GM21786 (cell line): ENCODE measurements at regions not wholly inside any gene's neighbourhood (a gene's known extent, or its start where the extent isn't known, plus 50 kb on each side); places are given as distances from the start of the nearest gene placed in this dataset.
A peak's percentile ranks its signal among the peaks of the same experiment; 100 is the strongest.

ENCODE experiments used
- ATAC-seq: cut with Tn5 transposase; IDR thresholded peaks from one replicate; pipeline ENCODE4 v1.9.1; 2021; ENCODE audit not compliant: unreplicated experiment

DNA sequence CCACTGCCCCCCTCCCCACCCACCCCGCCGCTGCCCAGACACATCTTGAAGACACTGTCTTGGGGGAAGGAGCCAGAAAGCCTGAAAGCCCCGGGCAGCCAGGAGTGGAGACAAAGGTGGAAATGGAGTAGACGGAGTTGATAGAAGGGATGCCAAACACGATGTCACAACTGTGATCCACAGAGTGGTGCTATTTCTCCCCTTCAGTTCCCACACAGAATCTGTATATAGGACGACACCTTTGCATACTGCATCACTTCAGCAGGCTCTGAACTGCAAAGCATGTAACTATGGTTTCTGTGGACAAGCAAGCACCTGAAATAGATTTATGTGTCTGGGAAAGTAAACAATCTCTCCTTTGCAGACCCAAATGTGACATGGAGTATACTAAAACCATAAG lies 56.4 kb upstream of the F13A1 start:
- ATAC-seq: no peak

DNA sequence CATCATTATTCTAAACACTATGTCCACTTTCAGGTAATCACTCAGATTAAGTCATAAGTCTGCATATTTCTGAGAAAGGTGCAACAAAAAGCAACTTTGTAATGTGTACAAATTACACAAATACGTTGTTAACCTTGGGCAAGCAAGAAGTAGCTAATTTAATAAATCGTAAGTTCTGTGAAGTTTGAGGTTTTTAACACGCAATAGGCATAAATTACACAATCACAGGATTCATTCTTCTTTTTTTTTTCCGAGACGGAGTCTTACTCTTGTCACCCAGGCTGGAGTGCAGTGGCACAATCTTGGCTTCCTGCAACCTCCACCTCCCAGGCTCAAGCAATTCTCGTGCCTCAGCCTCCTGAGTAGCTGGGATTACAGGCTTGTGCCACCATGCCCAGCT lies 57.2 kb upstream of the F13A1 start:
- no peak for ATAC-seq

- ATAC-seq: no peak
Observed at GRCh38 chr6:6379573-6379972, 59.1 kb upstream of the F13A1 start.

GRCh38 chr6:6384520-6384919 lies 64.1 kb upstream of the F13A1 start:
- no peak for ATAC-seq

DNA sequence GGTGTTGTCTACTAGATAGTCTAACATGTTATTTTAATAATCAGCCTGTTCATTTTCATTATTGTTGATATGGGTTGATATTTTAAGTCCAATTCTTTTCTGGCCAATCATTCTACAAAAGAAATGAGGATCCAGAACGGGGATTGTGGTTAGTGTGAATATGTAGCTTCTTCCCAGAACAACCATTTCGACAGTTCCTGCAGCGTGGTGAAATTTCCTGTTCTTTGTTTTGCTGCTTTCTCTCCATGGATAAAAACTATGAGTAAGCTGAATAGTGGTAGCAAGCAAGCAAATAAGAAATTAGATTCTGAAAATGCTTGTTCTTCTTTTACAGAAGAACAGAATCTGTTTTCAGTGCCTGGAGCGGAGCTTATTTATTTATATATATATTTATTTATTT lies 65.5 kb upstream of the F13A1 start:
- ATAC-seq: no peak

- ATAC-seq: peak; percentile 56
Observed at GRCh38 chr6:6390849-6391602, 70.6 kb upstream of the F13A1 start.

- ATAC-seq: peak; percentile 73
Observed at GRCh38 chr6:6392214-6393068, 72.0 kb upstream of the F13A1 start.

- ATAC-seq: peak; percentile 10
Observed at GRCh38 chr6:6393069-6393529, 72.6 kb upstream of the F13A1 start.

DNA sequence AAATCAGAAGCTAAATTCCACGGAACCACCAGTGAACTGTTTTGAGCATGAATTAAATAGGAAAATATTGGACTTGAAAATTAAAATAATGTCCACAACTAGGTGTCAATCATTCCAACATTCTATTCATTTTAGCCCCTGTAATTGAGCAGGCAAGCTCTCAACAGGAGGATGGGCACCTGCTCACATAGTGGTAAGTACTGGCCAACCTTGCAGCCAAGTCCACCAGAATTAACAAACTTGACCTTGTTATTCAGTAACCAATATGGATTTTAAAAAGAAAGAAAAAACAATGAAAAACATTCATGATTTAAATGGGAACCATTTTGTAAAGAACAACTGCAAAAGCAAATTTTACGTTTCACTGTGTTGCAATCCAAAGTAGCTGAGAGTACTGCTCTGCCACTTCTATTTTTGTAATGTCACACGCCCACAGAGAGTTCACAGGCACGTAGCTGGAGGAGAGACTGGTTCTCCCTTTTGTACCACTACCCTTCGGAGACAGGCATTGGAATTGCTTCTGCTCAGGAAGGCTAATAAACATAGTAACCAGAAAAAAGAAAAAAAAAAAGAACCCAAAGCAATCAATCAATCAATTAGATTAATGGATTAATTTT lies 75.2 kb upstream of the F13A1 start:
- no peak for ATAC-seq

DNA sequence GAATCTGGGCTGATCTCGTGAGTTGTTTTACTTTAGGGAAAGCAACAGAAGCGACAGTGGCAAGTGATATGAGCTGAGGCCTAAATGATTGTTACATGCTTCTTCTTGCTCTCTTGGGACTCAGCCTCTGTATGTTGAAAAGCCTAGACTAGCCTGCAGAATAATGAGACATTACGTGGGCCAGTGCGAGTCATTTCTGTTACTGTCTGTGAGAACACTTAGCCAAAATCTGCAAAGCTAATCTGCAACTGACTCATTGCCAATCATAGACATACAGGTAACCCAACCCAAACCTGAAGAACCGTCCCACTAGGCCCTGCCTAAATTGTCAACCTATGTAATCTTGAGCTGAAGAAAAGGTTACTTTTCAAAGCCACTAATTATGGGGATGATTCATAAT lies 77.4 kb upstream of the F13A1 start:
- ATAC-seq: no peak

GRCh38 chr6:6399568-6399967 lies 79.1 kb upstream of the F13A1 start:
- no peak for ATAC-seq

GRCh38 chr6:6401401-6401800 lies 80.9 kb upstream of the F13A1 start:
- ATAC-seq: no peak

DNA sequence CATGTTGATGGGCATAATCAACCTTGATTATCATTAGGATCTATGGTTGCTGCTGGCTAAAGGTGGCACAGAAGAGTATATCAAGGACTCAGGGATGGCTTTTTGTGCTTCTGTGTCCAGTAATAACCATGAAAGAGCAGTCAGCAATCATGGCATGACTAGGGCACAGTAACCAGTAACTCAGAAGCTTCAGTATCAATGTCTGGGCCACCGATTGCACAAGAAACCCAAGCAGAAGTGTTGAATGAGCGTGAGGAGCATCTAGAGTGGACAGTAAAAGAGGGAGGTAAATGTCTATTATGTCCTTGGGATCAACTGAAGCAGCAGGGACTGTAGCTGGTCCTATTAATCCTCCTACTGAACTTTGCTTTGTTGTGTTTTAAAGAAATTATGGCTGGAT lies 81.5 kb upstream of the F13A1 start:
- no peak for ATAC-seq

DNA sequence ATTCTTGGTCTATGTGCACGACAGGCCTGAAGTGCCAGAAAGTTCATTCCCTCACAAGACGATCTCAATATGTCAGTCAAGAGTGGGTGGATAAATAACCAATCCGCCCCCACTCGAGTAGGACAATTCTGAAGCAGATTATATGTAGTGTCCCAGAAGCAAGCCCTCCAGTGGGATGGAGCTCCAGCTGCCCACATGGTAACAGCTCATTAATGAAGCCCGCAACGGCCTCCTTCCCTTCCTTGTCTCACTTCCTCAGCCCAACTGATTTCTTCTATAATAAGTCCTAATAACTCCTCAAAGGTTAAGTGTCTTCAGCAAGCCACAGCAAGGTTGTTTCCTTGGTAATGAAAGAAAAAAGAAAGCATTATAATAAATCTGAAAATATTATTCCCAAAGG lies 82.1 kb upstream of the F13A1 start:
- no peak for ATAC-seq

DNA sequence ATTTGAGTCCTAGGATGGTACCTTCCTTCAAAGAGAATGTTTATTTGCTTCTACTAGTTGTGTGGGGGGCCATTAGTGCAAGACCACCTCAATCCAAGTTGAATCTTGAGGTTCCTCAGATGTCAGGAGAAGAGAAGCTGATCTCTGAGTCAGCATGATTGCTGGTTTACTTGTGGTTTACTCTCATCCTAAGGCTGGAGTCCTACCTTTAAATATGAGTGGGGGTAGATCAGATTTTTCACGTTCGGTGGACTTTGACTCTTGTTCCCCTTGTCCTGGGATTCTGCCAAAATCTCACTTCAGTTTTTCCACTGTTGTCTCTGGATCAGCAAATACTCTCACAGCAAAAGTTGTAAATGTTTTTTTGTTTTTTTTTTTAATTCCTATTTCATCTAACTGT lies 84.6 kb upstream of the F13A1 start:
- no peak for ATAC-seq

DNA sequence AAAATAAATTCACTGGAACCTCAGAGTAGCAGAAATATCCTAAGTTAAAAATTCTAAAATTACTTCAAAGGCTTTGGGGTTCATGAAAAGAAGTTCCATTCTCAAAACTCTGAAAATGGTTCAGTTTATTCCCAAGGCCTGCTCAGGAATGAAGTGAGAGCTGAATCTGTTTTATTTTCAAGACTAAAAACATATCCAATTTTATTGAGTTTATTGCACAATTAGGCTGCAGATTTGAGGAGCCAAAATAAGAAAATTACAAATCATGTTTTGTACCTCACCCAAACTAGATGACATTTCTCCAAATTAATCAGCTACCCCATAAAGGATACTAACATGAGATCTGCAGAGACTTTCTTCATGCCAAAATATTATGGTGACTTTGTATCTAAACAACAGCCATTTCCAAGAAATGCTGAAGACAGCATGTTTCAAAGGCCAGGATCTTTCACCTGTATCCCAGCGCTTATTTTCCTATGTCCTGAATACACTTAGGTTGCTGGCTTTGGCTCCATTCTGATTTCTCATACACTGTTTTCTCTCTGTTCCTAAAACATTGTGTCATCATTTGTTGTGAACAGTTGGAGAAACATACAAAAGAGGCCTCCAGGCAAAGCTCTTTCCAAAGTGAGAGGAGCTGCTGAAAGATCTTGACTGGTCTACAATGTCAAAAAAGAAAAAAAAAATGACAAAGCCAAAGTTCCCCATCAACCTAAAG lies 85.7 kb upstream of the F13A1 start:
- no peak for ATAC-seq

GRCh38 chr6:6406715-6407070 lies 86.2 kb upstream of the F13A1 start:
- no peak for ATAC-seq

DNA sequence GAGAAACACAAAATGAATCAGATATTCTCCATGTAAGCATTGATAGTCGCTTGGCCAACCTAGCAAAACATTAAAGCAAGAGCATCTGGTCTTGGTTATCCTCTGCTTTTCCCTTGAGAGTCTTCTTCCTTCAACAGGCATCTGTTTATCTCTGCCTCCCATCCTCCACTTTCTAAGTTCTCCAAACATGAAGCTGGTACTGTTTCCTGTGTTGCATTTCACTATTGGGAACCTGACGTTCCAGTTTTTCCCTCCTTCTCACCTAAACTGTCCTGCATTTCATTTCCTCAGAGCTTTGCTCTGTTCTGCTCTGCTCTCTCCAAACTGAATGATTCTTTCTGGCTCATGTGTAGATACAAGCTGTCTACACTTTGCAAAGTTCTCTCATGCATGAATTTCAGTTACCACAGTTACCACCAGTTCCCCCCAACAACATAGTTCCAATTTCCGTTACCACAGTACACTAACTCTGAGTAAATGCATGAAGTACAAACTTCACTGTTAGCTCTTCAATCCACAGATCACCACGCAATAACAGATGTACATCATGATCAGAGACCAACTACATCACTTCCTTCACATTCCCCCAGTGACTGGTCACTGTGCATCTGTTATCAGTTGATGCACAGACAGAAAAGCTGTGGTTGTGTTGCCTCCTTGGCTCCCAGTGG lies 86.7 kb upstream of the F13A1 start:
- peak; percentile 95 for ATAC-seq

GRCh38 chr6:6409397-6410030 lies 89.1 kb upstream of the F13A1 start:
- ATAC-seq: no peak

- no peak for ATAC-seq
Observed at GRCh38 chr6:6411115-6411514, 90.7 kb upstream of the F13A1 start.
